ENCODE measurements at regions not wholly inside any gene's neighbourhood (a gene's known extent, or its start where the extent isn't known, plus 50 kb on each side); places are given as distances from the start of the nearest gene placed in this dataset.
"Not testable (repeated sequence)": the region's sequence is repeated elsewhere in the genome, so short reads cannot be mapped to it uniquely, and the experiment has no call there.

DNA sequence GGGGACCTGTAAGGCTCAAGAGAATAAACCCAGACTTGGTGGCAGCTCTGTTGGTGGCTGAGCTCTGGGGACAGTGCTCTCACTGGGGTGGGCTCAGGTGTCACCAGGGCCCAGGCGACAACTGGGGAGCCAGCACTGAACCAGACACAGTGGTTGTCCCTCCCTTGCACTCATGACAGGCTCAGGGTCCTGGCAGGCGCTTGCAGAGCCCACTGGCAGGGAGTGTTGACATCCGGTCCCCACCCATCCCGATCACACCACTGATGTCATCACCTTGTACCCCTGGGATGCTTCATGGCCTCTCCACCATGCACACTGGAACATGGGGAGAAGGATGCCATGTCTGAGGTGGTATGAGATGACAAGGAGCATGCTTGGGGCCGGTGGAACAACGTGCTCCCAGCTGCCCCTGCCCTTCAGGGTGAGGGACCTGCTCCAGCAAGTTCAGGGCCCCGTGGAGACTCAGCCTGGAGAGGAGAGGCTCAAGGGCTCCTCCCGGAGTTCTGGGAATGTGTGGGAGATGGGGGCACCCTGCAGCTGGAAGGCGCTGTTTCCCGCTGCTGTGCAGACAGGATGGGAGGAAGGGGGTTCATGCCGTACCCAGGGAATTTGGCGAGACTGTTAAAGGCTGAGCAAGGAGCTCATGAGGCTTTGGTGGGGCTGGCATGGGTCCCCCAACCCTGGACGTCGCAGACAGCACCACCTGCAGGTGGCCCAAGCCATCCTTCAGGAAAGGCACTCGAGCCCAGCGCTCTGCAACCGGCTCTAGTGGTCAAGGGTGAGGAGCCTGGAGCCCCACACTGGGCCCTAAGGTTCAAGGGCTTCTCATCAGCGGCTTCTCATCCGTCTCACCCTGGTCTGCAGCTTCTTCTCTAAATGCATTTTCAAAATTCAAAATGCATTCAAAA lies 141.1 kb upstream of the ZNF469 start:
- not testable (repeated sequence) for H3K36me3 ChIP-seq (ENCODE audit: insufficient read depth, low read length); H3K4me1 ChIP-seq (ENCODE audit: insufficient read depth, low read length, severe bottlenecking); H3K9me3 ChIP-seq (ENCODE audit: low read length); H3K79me2 ChIP-seq (ENCODE audit: insufficient read depth, low read length); H2AFZ ChIP-seq (ENCODE audit: low read length); H3K9ac ChIP-seq (ENCODE audit: low read length); H3K9me2 ChIP-seq (ENCODE audit: low read depth, low read length); H3K27me3 ChIP-seq (ENCODE audit: insufficient read depth, low read length); H3K4me3 ChIP-seq (ENCODE audit: low read depth, low read length, poor library complexity, severe bottlenecking); H4K20me1 ChIP-seq (ENCODE audit: insufficient read depth, low read length); H3K27ac ChIP-seq (ENCODE audit: low read depth, low read length, poor library complexity, severe bottlenecking); H3K4me2 ChIP-seq (ENCODE audit: low read length); H3F3A ChIP-seq (ENCODE audit: insufficient read depth, low read length)

DNA sequence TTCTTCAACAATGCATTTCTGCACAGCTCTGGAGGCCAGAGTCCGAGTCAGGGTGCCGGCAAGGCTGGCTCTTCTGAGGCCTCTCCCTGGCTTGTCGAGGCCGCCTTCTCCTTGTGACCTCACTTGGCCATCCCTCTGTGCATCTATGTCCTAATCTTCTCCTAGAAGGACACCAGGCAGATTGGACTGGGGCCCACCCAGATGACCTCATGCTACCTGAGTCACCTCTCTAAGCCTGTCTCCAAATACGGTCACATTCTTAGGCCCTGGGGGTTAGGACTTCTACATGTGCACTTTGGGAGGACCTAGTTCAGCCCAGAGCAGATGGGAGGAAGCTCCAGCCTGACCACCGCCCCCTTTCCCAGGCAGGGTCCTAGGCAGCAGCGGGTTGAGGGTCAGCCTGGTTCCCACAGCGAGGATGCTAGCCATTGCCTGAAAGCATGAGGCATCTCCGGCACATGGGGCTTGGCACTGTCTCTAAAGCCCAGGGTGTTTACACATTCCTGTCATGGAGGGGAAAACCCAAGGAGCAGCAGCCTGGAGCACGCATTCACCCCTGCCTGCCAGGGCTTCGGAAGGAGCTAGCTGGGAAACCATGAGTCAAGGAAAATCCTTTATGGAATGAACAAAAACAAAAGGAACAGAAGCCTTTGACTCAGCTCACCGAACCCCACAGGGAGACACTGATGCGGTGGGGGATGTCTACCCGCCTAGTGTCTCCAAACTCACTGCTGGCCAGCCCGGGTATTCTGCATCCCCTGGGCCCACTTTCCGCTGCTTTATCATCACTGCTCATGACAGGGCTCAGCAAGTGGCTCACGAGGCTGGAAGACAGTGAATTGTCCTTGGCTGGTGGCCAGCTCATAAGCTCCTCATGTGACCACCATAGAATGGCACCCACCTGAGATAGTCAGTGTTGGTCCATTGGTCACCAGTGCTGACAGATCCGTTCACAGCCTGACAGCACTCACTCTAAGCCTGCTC lies 140.2 kb upstream of the ZNF469 start:
- H3K9me2 ChIP-seq (ENCODE audit: low read depth, low read length); H3K4me1 ChIP-seq (ENCODE audit: insufficient read depth, low read length, severe bottlenecking); H3K9ac ChIP-seq (ENCODE audit: low read length); H3K36me3 ChIP-seq (ENCODE audit: insufficient read depth, low read length); H3K4me2 ChIP-seq (ENCODE audit: low read length); H3K9me3 ChIP-seq (ENCODE audit: low read length); H3F3A ChIP-seq (ENCODE audit: insufficient read depth, low read length); H3K79me2 ChIP-seq (ENCODE audit: insufficient read depth, low read length); H3K4me3 ChIP-seq (ENCODE audit: low read depth, low read length, poor library complexity, severe bottlenecking); H3K27me3 ChIP-seq (ENCODE audit: insufficient read depth, low read length); H4K20me1 ChIP-seq (ENCODE audit: insufficient read depth, low read length); H3K27ac ChIP-seq (ENCODE audit: low read depth, low read length, poor library complexity, severe bottlenecking); H2AFZ ChIP-seq (ENCODE audit: low read length): not testable (repeated sequence)

DNA sequence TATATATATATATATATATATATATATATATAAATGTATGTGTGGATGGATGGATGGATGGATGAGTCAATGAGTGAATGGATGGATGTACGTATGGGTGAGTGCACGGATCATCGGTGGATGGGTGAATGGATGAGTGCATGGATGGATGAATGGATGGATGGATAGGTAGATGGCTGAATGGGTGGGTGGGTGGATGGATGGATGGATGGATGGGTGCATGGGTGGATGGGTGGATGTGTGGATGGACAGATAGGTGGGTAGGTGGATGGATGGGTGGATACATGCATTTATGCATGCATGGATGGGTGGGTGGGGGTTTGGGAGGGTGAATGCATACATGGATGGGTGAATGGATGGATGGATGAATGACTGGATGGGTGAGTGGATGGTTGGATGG lies 138.8 kb upstream of the ZNF469 start:
- not testable (repeated sequence) for H3K79me2 ChIP-seq (ENCODE audit: insufficient read depth, low read length); H3F3A ChIP-seq (ENCODE audit: insufficient read depth, low read length); H3K4me3 ChIP-seq (ENCODE audit: low read depth, low read length, poor library complexity, severe bottlenecking); H4K20me1 ChIP-seq (ENCODE audit: insufficient read depth, low read length); H3K4me1 ChIP-seq (ENCODE audit: insufficient read depth, low read length, severe bottlenecking); H3K9me2 ChIP-seq (ENCODE audit: low read depth, low read length); H2AFZ ChIP-seq (ENCODE audit: low read length); H3K9me3 ChIP-seq (ENCODE audit: low read length); H3K9ac ChIP-seq (ENCODE audit: low read length); H3K4me2 ChIP-seq (ENCODE audit: low read length); H3K36me3 ChIP-seq (ENCODE audit: insufficient read depth, low read length); H3K27ac ChIP-seq (ENCODE audit: low read depth, low read length, poor library complexity, severe bottlenecking); H3K27me3 ChIP-seq (ENCODE audit: insufficient read depth, low read length)

GRCh38 chr16:88245241-88246081 lies 137.3 kb upstream of the ZNF469 start:
- not testable (repeated sequence) for H3K4me1 ChIP-seq (ENCODE audit: insufficient read depth, low read length, severe bottlenecking); H3K27ac ChIP-seq (ENCODE audit: low read depth, low read length, poor library complexity, severe bottlenecking); H3F3A ChIP-seq (ENCODE audit: insufficient read depth, low read length); H3K9me3 ChIP-seq (ENCODE audit: low read length); H3K9me2 ChIP-seq (ENCODE audit: low read depth, low read length); H3K4me2 ChIP-seq (ENCODE audit: low read length); H3K4me3 ChIP-seq (ENCODE audit: low read depth, low read length, poor library complexity, severe bottlenecking); H4K20me1 ChIP-seq (ENCODE audit: insufficient read depth, low read length); H3K36me3 ChIP-seq (ENCODE audit: insufficient read depth, low read length); H2AFZ ChIP-seq (ENCODE audit: low read length); H3K79me2 ChIP-seq (ENCODE audit: insufficient read depth, low read length); H3K27me3 ChIP-seq (ENCODE audit: insufficient read depth, low read length); H3K9ac ChIP-seq (ENCODE audit: low read length)

DNA sequence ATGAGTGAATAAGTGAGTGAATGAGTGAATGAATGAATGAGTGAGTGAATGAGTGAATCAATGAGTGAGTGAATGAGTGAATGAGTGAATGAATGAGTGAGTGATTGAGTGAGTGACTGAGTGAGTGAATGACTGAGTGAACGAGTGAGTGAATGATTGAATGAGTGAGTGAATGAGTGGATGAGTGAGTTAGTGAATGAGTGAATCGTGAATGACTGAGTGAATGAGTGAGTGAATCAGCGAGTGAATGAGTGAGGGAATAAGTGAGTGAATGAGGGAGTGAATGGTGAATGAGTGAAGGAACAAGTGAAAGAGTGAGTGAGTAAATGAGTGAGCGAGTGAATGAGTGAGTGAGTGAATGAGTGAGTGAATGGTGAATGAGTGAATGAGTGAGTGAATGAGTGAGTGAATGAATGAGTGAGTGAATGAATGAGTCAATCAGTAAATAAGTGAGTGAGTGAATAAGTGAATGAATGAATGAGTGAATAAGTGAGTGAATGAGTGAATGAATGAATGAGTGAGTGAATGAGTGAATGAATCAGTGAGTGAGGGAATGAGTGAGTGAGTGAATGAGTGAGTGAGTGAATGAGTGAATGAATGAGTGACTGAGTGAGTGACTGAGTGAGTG lies 135.7 kb upstream of the ZNF469 start:
- H3K79me2 ChIP-seq (ENCODE audit: insufficient read depth, low read length); H3K4me2 ChIP-seq (ENCODE audit: low read length); H2AFZ ChIP-seq (ENCODE audit: low read length); H3K27ac ChIP-seq (ENCODE audit: low read depth, low read length, poor library complexity, severe bottlenecking); H3F3A ChIP-seq (ENCODE audit: insufficient read depth, low read length); H3K9me2 ChIP-seq (ENCODE audit: low read depth, low read length); H3K9me3 ChIP-seq (ENCODE audit: low read length); H3K9ac ChIP-seq (ENCODE audit: low read length); H4K20me1 ChIP-seq (ENCODE audit: insufficient read depth, low read length); H3K36me3 ChIP-seq (ENCODE audit: insufficient read depth, low read length); H3K27me3 ChIP-seq (ENCODE audit: insufficient read depth, low read length); H3K4me3 ChIP-seq (ENCODE audit: low read depth, low read length, poor library complexity, severe bottlenecking); H3K4me1 ChIP-seq (ENCODE audit: insufficient read depth, low read length, severe bottlenecking): not testable (repeated sequence)

DNA sequence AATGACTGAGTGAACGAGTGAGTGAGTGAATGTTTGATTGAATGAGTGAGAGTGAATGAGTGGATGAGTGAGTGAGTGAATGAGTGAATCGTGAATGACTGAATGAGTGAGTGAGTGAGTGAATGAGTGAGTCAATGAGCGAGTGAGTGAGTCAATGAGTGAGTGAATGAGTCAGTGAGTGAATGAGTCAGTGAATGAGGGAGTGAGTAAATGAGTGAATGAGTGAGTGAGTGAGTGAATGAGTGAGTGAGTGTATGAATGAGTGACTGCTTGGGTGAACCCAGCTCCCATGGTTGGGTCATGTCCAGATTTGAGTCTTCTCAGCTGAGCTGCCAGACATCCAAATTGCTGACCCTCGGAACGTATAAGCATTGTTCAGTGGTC lies 135.2 kb upstream of the ZNF469 start:
- H3K4me3 ChIP-seq (ENCODE audit: low read depth, low read length, poor library complexity, severe bottlenecking); H3K36me3 ChIP-seq (ENCODE audit: insufficient read depth, low read length); H3K4me2 ChIP-seq (ENCODE audit: low read length); H4K20me1 ChIP-seq (ENCODE audit: insufficient read depth, low read length); H2AFZ ChIP-seq (ENCODE audit: low read length); H3K9me2 ChIP-seq (ENCODE audit: low read depth, low read length); H3K27me3 ChIP-seq (ENCODE audit: insufficient read depth, low read length); H3K9ac ChIP-seq (ENCODE audit: low read length); H3K9me3 ChIP-seq (ENCODE audit: low read length); H3K4me1 ChIP-seq (ENCODE audit: insufficient read depth, low read length, severe bottlenecking); H3K27ac ChIP-seq (ENCODE audit: low read depth, low read length, poor library complexity, severe bottlenecking); H3F3A ChIP-seq (ENCODE audit: insufficient read depth, low read length); H3K79me2 ChIP-seq (ENCODE audit: insufficient read depth, low read length): not testable (repeated sequence)

DNA sequence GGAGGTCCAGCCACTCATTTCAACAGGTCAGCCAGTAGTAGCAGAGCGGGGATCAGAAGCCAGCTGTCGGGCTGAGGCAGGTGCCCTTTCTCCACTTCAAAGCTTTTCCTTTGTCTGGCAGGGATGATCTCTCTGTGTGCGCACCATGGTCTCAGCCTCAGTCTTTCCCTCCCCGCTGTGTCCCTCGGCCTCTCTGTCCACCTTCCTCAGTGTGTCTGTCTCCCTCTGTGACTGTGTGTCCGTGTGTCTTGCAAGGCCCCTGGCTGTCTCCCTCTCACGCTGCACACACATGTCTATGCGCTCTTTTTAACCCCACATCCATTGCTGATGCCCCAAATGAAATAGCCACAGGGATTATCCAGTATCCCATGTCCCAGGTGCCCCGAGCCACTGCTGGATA lies 134.0 kb upstream of the ZNF469 start:
- not testable (repeated sequence) for H3F3A ChIP-seq (ENCODE audit: insufficient read depth, low read length); H4K20me1 ChIP-seq (ENCODE audit: insufficient read depth, low read length); H3K4me1 ChIP-seq (ENCODE audit: insufficient read depth, low read length, severe bottlenecking); H3K9ac ChIP-seq (ENCODE audit: low read length); H3K4me2 ChIP-seq (ENCODE audit: low read length); H3K4me3 ChIP-seq (ENCODE audit: low read depth, low read length, poor library complexity, severe bottlenecking); H3K9me2 ChIP-seq (ENCODE audit: low read depth, low read length); H2AFZ ChIP-seq (ENCODE audit: low read length); H3K79me2 ChIP-seq (ENCODE audit: insufficient read depth, low read length); H3K36me3 ChIP-seq (ENCODE audit: insufficient read depth, low read length); H3K9me3 ChIP-seq (ENCODE audit: low read length); H3K27me3 ChIP-seq (ENCODE audit: insufficient read depth, low read length); H3K27ac ChIP-seq (ENCODE audit: low read depth, low read length, poor library complexity, severe bottlenecking)

All from OCI-LY1 (cell line).